Endothelial cell of umbilical vein (primary cell): ENCODE measurements at regions not wholly inside any gene's neighbourhood (a gene's known extent, or its start where the extent isn't known, plus 50 kb on each side); places are given as distances from the start of the nearest gene placed in this dataset.

Experiments used
- CTCF ChIP-seq, 2 donors: IDR thresholded peaks; 1 replicate in 1 of 2; 2 replicates in 1 of 2; pipeline ENCODE4 v1.5.1; 2011; ENCODE audit warnings: low read length in 2 of 2, mild to moderate bottlenecking in 2 of 2, moderate library complexity in 2 of 2, control low read depth in 1 of 2, inconsistent platforms in 1 of 2, low read depth in 1 of 2; ENCODE audit not compliant: insufficient read depth in 1 of 2; ENCODE audit errors: extremely low read depth in 1 of 2
- EZH2 ChIP-seq: IDR thresholded peaks from 2 replicates; pipeline ENCODE4 v1.6.1; 2012; ENCODE audit warnings: borderline replicate concordance, low read depth, mild to moderate bottlenecking, moderate library complexity, low read length, inconsistent platforms; ENCODE audit not compliant: severe bottlenecking
- MYC ChIP-seq: IDR thresholded peaks from one replicate; pipeline ENCODE4 v1.6.1; 2011; ENCODE audit warnings: mild to moderate bottlenecking, low read depth, low read length
- POLR2A ChIP-seq: IDR thresholded peaks from 2 replicates; pipeline ENCODE4 v1.6.1; 2012; ENCODE audit warnings: low read depth, mild to moderate bottlenecking, control low read depth, low read length
- POLR2AphosphoS5 ChIP-seq: IDR thresholded peaks from 2 replicates; pipeline ENCODE4 v1.6.1; 2012; ENCODE audit warnings: low read depth, mild to moderate bottlenecking, control low read depth, low read length, moderate library complexity; ENCODE audit not compliant: insufficient read depth

DNA sequence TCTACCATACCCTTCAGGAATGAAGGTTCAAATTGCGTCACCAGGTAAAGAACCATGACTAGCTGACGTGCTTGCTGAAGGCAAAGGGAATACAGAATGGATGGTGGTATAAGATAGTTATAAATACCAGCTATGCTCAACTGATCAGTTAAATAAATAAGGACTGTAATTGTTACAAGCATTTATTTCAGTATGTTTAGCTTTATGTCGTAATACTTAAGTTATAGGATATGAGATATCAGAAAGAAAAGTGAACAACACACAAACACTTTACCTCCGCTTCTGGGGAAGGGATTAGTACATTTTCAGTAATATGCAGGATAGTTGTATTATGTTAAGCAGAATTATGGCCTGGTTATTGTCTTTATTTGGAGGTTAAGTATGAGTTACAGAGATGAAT is 416.1 kb downstream of the BTG1 start:
- TF ChIP-seq CTCF (IDR thresholded peaks at IDR 0.05; ENCODE audit: extremely low read depth in 1 of 2, insufficient read depth in 1 of 2, low read depth in 1 of 2, low read length in 2 of 2) (no peak), EZH2 (no peak), MYC (no peak), POLR2AphosphoS5 (no peak), POLR2A (no peak)
